22Rv1 (cell line): ENCODE measurements at regions not wholly inside any gene's neighbourhood (a gene's known extent, or its start where the extent isn't known, plus 50 kb on each side); places are given as distances from the start of the nearest gene placed in this dataset.

Experiments
- H3K27ac ChIP-seq: fragments of 450-650 bp; 2 replicates; pipeline ENCODE4 v1.5.1; 2017
- CTCF ChIP-seq: fragments of 450-650 bp; IDR thresholded peaks from 2 replicates; pipeline ENCODE4 v1.5.1; 2017; ENCODE audit warnings: mild to moderate bottlenecking
- ZFX ChIP-seq: fragments of 450-650 bp; IDR thresholded peaks from 2 replicates; pipeline ENCODE4 v1.6.1; 2017; ENCODE audit warnings: antibody characterized with exemption, borderline replicate concordance

DNA sequence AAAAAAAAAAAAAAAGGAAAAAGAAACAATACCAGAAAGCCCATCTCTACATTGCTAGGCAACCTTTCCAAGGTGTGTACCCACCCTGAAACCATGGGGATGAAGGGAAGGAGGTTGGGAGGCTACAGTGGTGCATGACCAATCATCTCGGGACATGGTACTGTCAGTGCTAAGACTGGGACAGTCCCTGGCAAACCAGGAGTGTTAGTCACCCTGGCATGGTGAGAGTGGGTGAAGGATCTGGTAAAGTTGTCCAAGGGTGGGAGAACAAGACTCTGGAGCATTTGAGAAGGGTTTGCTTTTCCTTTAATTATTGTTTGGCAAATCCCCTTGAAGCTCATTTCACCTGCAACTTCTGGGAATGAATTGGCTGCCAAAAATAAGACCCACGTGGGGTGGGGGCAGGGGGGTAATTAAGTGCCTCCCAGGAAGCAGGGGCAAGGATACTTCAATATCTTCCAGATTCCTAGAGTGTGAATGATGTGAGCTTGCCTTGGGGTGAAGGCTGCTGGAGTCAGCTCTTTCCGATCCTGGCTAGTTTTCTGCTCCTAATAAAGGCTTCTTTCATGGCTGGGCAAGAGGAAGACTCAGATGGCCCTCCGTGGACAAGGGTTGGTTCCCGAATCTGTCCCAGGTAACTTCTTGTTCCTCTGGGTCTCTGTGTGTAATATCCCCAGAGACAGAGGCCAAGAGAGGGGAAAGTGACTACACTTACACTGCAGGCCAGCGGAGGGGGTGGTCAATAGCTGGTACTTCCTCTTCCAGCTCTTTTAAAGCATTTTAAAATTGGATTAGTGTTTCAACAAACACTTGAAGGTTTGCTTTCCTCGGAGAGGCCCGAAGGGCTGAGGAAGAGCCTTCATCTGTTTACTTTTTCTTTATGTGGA lies 61.6 kb upstream of the SPRY4 start:
- H3K27ac ChIP-seq: no peak overlapping the region
- no peak for TF ChIP-seq CTCF
- TF ChIP-seq ZFX: no peak

- no peak overlapping the region for H3K27ac ChIP-seq
- TF ChIP-seq CTCF (no peak), ZFX (no peak)
Measured at GRCh38 chr5:142385194-142385593, 60.4 kb upstream of the SPRY4 start.

DNA sequence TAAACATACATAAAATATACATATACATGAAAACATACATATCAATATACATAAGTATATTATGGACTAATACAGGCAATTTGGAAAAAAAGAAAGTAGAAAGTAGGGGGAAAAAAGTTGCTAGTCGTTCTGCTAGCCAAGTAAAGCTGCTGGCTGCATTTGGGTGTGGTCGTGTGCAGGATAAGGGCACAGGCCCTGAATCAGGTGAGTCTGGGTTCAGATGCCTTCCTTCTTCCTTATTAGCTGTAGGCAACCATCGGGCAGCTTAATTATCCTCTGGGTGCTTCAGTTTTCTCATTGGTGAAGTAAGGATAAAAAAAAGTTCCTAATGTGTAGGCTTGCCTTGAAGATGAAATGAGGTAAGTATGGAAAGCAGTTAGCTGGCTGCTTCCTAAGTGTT lies 59.2 kb upstream of the SPRY4 start:
- H3K27ac ChIP-seq: no peak overlapping the region
- TF ChIP-seq CTCF: no peak
- no peak for TF ChIP-seq ZFX

- TF ChIP-seq ZFX (no peak), CTCF (no peak)
- no peak overlapping the region for H3K27ac ChIP-seq
Measured at GRCh38 chr5:142382186-142382585, 57.4 kb upstream of the SPRY4 start.

DNA sequence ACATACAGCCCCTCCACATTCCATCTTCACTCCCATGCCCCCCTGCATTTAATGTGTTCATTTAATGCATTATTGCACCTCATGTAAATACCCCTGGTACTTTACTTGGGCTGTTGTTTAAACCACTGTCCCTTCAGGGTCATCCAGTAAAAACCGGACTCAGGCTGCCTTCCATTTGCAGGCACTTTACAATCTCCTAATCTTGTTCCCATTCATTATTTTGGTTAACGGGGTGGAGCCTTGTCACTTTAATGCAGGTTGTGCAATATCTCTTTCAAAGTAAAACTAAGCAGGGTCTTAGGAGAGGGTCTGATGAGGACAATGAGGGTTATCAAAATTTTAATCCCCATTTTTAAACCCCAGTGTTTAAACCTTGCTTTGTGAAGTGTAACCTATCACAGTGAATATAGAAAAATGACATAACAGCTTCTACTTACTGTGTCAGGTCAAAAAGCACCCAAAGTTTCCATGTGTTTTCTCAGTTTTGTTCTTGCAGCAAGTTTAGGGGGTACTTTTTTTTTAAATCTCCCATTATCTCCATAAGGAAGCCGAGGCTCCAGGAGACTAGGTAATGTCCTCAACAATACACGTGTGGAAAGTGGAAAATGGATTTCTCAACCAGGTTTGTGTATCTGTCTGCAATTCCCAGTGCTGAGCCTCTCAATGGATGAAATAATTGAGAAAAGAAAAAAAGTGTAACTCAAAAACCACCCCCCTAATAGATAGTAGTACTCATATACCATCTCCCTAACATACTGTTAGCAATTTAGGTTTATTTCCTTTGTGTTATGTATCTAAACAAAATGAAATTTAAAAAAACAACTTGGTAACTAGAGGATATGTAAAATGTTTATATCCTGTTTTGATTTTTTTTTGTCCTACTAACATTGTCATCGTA lies 54.2 kb upstream of the SPRY4 start:
- TF ChIP-seq ZFX (no peak), CTCF (no peak)

DNA sequence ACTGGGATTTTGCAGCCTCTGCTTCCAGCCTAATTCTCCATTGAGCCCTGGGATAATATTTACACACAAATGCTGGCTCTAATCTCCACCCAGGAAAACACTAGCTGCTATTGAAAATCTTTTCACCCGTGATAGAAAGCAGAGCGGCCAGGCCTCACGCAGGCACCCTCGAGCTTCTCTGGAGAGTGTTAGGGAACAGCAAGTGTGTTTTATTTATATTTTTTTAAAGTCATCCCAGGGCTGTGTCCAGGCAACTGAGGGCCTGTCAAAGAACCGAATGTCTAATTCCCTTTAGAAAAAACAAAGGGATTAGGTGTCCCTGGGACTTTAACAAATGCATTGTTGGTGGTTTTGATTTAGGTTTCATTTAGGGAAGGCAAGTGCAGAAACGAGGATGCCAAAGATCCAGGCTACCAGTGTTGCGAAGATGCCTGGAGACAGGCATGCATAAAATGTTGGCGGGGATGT lies 51.2 kb upstream of the SPRY4 start:
- TF ChIP-seq CTCF: no peak
- TF ChIP-seq ZFX: no peak

More for the DNA sequence above, 54.2 kb upstream of the SPRY4 start:
- H3K27ac ChIP-seq: no peak overlapping the region

More for the DNA sequence above, 51.2 kb upstream of the SPRY4 start:
- no peak overlapping the region for H3K27ac ChIP-seq
